AG10803 (cell line): ENCODE measurements at regions not wholly inside any gene's neighbourhood (a gene's known extent, or its start where the extent isn't known, plus 50 kb on each side); places are given as distances from the start of the nearest gene placed in this dataset.

Source experiments
- DNase-seq: peaks from one replicate; pipeline ENCODE4 v3.0.0; 2010; ENCODE audit warnings: low read depth
- H3K4me3 ChIP-seq: 2 replicates; pipeline ENCODE4 v1.5.1; 2011; ENCODE audit warnings: mild to moderate bottlenecking, low read length, control low read depth
- TF ChIP-seq, protein P1 (sequence below): conservative IDR thresholded peaks from 2 replicates; pipeline ENCODE4 v1.5.1; 2011; ENCODE audit warnings: mild to moderate bottlenecking, low read length, control low read depth, inconsistent platforms

DNA sequence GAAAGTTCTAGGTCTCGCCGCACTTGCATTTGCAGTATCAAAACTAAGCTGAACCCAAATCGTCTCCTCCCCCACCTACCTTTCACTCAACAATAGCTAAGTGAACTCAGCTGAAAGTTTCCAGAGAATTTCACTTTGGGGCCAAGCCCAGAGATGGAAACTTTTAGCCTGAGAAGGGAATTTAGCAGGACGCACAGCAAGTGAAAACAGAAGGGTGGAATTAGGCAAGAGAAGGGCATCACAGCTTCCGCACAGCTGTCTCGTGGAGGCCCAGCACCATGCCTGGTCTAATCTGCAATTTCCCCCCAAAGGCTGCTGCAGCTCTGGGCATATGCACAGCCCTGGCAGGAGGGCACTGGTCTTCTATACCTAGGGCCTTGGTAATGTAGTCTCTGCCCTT is 262.0 kb downstream of the TNS1 start:
- TF ChIP-seq, protein P1, sequence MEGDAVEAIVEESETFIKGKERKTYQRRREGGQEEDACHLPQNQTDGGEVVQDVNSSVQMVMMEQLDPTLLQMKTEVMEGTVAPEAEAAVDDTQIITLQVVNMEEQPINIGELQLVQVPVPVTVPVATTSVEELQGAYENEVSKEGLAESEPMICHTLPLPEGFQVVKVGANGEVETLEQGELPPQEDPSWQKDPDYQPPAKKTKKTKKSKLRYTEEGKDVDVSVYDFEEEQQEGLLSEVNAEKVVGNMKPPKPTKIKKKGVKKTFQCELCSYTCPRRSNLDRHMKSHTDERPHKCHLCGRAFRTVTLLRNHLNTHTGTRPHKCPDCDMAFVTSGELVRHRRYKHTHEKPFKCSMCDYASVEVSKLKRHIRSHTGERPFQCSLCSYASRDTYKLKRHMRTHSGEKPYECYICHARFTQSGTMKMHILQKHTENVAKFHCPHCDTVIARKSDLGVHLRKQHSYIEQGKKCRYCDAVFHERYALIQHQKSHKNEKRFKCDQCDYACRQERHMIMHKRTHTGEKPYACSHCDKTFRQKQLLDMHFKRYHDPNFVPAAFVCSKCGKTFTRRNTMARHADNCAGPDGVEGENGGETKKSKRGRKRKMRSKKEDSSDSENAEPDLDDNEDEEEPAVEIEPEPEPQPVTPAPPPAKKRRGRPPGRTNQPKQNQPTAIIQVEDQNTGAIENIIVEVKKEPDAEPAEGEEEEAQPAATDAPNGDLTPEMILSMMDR, result no peak
- peak; percentile 68 for DNase-seq

DNA sequence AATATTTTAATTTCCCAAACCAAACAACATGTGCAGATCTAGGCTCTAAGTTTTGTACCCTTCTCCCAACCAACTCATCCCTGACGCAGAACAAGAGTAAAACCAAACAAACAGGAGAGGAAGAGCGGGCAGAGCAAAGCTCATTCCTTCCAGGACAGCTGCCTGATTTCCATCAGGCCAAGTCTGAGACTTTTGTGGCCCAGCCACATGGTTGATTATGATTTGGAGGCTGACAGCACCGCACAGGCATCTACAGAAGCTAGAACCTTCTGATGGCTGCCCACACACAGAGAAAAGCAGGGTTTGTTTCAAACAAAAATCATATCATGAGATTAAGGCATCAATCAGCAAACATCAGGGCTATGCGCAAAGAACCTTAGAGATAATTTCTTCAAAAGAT is 262.6 kb downstream of the TNS1 start:
- TF ChIP-seq, protein P1, result no peak
- H3K4me3 ChIP-seq, result no peak overlapping the region
- peak; percentile 58 for DNase-seq

More for the DNA sequence above, 262.0 kb downstream of the TNS1 start:
- no peak overlapping the region for H3K4me3 ChIP-seq

DNA sequence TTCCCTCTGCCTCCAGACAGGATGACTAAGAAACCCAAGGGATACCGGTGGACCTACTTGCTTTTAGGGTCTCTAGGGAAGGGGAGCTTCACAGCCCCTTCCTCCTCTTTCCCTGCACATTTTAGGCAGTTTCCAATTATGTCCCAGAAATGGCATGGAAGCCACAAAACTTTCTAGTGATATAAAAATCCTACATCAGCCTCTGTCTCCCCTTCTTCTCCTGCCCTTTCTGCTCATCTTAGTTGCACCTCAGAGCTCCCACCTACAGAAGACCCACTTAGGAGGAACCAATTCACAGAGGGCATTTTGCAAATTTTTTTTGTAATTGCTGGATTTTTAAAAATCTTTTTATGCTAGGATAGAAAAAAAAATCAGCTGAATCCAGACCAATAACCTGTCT is 263.1 kb downstream of the TNS1 start:
- TF ChIP-seq, protein P1, result no peak
- no peak for DNase-seq
- H3K4me3 ChIP-seq, result no peak overlapping the region

DNA sequence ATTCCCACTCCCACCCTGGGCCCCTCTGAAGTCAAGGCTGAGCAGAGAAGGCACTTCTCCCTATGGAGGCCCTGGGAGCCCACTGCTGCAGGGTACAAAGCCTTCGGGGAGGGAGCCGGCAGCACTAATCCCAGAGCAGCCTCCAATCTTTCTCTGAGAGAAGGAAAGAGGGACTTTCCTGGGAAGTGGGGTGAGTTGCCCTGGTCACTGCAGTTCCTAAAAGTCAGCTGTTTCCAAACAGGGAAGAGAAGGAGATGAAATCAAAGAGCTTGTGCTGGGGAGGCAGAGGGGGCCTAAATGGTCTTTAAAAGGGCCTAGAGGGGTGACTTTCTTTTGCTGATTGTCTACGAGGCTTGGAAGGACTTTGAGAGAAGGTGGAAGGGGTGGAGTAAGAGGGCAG is 264.7 kb downstream of the TNS1 start:
- DNase-seq, result no peak
- TF ChIP-seq, protein P1, result no peak
- no peak overlapping the region for H3K4me3 ChIP-seq

DNA sequence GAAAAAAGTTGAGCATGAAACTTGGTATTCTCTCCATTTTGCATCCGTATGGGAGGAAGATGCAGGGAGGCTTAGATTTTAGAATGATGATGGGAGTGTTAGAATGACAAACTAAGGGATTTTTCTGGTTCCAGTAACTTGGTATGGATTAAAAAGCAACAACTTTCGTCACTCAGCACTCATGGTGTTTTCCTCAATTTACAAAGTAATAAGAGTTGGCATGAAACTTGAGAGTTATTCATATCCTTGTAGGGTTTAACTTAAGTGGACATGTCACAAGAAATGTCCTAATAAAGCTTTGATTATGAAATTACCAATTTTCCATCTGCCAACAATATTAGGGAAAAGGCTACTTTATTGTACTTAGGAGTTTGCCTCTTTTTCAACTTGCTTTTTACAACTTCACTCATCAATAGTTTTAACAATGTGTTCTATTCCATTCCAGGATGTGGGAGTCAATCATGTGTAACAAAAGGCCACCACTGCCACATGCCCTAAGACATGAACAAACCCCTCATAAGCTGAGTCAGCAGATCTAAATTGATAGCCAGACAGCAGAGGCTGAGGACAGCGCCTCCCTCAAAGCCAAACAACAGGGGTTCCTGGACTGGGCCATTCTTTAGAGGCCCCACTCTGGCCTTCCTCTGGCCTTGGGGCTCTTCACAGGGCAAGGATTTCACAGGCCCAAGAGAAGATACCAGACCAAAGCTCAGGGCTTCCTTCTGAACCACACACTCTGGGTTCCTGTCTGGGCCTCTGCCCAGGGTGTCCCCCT is 265.8 kb downstream of the TNS1 start:
- TF ChIP-seq, protein P1, result no peak
- no peak for DNase-seq
- H3K4me3 ChIP-seq, result no peak overlapping the region

DNA sequence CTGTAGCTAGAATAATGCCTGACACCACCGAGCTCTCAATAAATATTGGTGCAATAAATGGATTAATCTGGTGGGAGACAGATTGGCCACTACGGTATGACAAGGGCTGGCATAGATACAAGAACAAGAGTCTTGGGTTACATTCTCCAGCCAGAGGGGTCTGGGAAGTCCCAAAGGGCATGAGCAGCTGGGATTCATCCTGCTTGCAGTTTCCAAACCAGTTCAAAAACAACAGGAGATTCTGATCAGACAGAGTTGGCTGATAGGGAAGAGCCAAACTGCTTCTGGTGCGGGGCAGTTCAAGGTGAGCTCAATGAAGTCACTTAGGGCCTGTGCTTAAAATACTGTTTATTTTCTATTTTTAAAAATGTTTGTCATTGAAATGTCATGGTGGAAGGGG is 266.9 kb downstream of the TNS1 start:
- TF ChIP-seq, protein P1, result no peak
- H3K4me3 ChIP-seq, result no peak overlapping the region
- DNase-seq, result no peak

DNA sequence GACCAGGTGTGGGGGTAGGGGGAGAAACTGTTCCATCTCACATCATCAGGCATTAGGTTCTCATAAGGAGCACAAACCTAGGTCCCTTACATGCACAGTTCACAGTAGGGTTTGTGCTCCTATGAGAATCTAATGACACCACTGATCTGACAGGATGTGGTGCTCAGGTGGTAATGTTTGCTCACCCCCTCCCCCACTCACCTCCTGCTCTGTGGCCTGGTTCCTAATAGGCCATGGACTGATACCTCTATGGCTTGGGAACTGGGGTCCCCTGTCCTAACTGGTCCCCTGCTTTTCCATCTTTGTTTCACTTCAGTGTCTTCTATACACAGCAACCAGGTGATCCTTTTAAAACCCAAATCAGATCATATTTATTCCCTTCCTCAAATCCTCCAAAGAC is 267.8 kb downstream of the TNS1 start:
- no peak overlapping the region for H3K4me3 ChIP-seq
- DNase-seq, result no peak
- TF ChIP-seq, protein P1, result no peak
